Stomach (tissue), 8 donors: ENCODE measurements at regions not wholly inside any gene's neighbourhood (a gene's known extent, or its start where the extent isn't known, plus 50 kb on each side); places are given as distances from the start of the nearest gene placed in this dataset.

Experiments
- DNase-seq, 2 donors: peaks; one replicate each; pipeline versions ENCODE4 v3.0.0 to v3.0.0-alpha.2; 2013 to 2019
- H3K27ac ChIP-seq, 5 donors: fragments of 200-600 bp in 4 of 5; sonication (generic) in 4 of 5; one replicate each; pipeline ENCODE4 v1.5.1; 2013 to 2019; ENCODE audit warnings: mild to moderate bottlenecking in 1 of 5, moderate library complexity in 1 of 5
- H3K27me3 ChIP-seq, 3 donors: fragments of 200-600 bp; sonication (generic); one replicate each; pipeline ENCODE4 v1.5.1; 2017 to 2019; ENCODE audit warnings: mixed run types in 1 of 3
- H3K36me3 ChIP-seq, 4 donors: fragments of 200-600 bp; sonication (generic); 1 replicate in 3 of 4; 2 replicates in 1 of 4; pipeline ENCODE4 v1.5.1; 2016 to 2019
- H3K4me1 ChIP-seq, 4 donors: fragments of 200-600 bp; sonication (generic); one replicate each; pipeline ENCODE4 v1.5.1; 2016 to 2019
- H3K4me3 ChIP-seq, 4 donors: fragments of 200-600 bp; sonication (generic) in 3 of 4; one replicate each; pipeline ENCODE4 v1.5.1; 2016 to 2019; ENCODE audit warnings: mild to moderate bottlenecking in 1 of 4
- H3K9me3 ChIP-seq, 4 donors: fragments of 200-600 bp; sonication (generic); one replicate each; pipeline ENCODE4 v1.5.1; 2016 to 2019
- CTCF ChIP-seq, 7 experiments: fragments of 450-650 bp in 4 of 7; fragments of 200-600 bp in 3 of 7; sonication (generic) in 3 of 7; IDR thresholded peaks; one replicate each; pipeline ENCODE4 v1.5.1; 2016 to 2019; ENCODE audit warnings: antibody characterized with exemption in 7 of 7, control low read depth in 2 of 7, mild to moderate bottlenecking in 1 of 7
- EP300 ChIP-seq: sonication (generic); formaldehyde crosslinking; IDR thresholded peaks from one replicate; pipeline ENCODE4 v1.6.1; 2017; ENCODE audit warnings: antibody characterized with exemption
- POLR2A ChIP-seq, 4 donors: fragments of 450-650 bp; IDR thresholded peaks; one replicate each; pipeline ENCODE4 v1.6.1; 2016; ENCODE audit warnings: antibody characterized with exemption in 4 of 4, control low read depth in 2 of 4, mild to moderate bottlenecking in 1 of 4, moderate library complexity in 1 of 4
- POLR2AphosphoS5 ChIP-seq, 3 donors: sonication (generic); formaldehyde crosslinking; IDR thresholded peaks; one replicate each; pipeline ENCODE4 v1.6.1; 2016; ENCODE audit warnings: antibody characterized with exemption in 3 of 3
- WGBS, 5 donors: extraction: QIAGEN DNeasy Blood & Tissue Kit in 3 of 5; methylation state at CpG; one replicate each; pipeline versions ENCODE4 v1.1.5 to v1.1.7; 2013 to 2018; 5-methylcytosine and 5-hydroxymethylcytosine counted together
- intact Hi-C: fragments of 100-400 bp; cut with DNase I; formaldehyde crosslinking; loops from one replicate; pipeline ENCODE4 v1.15.1; 2023; ENCODE audit warnings: low total_unique reads
- donor health status: healthy with polysubstance abuse.
- donor health status: Bipolar disorder and iron deficiency.
- donor health status: healthy.

GRCh38 chr4:186810613-186811150 is 87.0 kb upstream of the FAT1 start:
- 53 to 74% (median 73%) methylated on average over 3 of the region's 3 CpGs for WGBS, 5 donors
- DNase-seq: no peak
- Histone ChIP-seq H3K4me3 (no peak overlapping the region), H3K9me3 (peaks cover 0 to 7% (median 0%) of the 10 kb centered on the region in 4 donors), H3K27ac (no peak overlapping the region), H3K27me3 (no peaks in the 10 kb centered on the region), H3K4me1 (no peaks in the 10 kb centered on the region), H3K36me3 (no peaks in the 10 kb centered on the region)
- TF ChIP-seq POLR2A (IDR thresholded peaks at IDR 0.05) (no peak), POLR2AphosphoS5 (IDR thresholded peaks at IDR 0.05) (no peak), CTCF (IDR thresholded peaks at IDR 0.05) (no peak), EP300 (no peak)
- intact Hi-C loops: no loop called here

- DNase-seq: no peak
- Histone ChIP-seq H3K4me1 (no peaks in the 10 kb centered on the region), H3K27me3 (no peaks in the 10 kb centered on the region), H3K4me3 (no peak overlapping the region), H3K27ac (no peak overlapping the region), H3K36me3 (no peaks in the 10 kb centered on the region), H3K9me3 (peaks cover 0 to 7% (median 0%) of the 10 kb centered on the region in 4 donors)
- intact Hi-C loops: no loop called here
- TF ChIP-seq POLR2AphosphoS5 (IDR thresholded peaks at IDR 0.05) (no peak), EP300 (no peak), POLR2A (IDR thresholded peaks at IDR 0.05) (no peak), CTCF (IDR thresholded peaks at IDR 0.05) (no peak)
Observed at GRCh38 chr4:186812592-186812991, 88.9 kb upstream of the FAT1 start.

- H3K4me1 ChIP-seq: no peaks in the 10 kb centered on the region
- H3K36me3 ChIP-seq: no peaks in the 10 kb centered on the region
- intact Hi-C loops: no loop called here
- DNase-seq: no peak
- no peaks in the 10 kb centered on the region for H3K27me3 ChIP-seq
- H3K27ac ChIP-seq: no peak overlapping the region
- no peak overlapping the region for H3K4me3 ChIP-seq
- peaks cover 0 to 7% (median 0%) of the 10 kb centered on the region in 4 donors for H3K9me3 ChIP-seq
- TF ChIP-seq CTCF (IDR thresholded peaks at IDR 0.05) (no peak), EP300 (no peak)
- WGBS, 5 donors: 84 to 90% (median 87%) methylated on average over 3 of the region's 3 CpGs
Observed at GRCh38 chr4:186813377-186814068, 89.9 kb upstream of the FAT1 start.

GRCh38 chr4:186814535-186815070 is 90.9 kb upstream of the FAT1 start:
- H3K27ac ChIP-seq: no peak overlapping the region
- WGBS, 5 donors: 39 to 45% (median 43%) methylated on average over 2 of the region's 2 CpGs
- H3K4me3 ChIP-seq: no peak overlapping the region
- H3K9me3 ChIP-seq: peaks cover 0 to 7% (median 0%) of the 10 kb centered on the region in 4 donors
- intact Hi-C loops: no loop called here
- no peak for DNase-seq
- H3K4me1 ChIP-seq: no peaks in the 10 kb centered on the region
- TF ChIP-seq POLR2AphosphoS5 (IDR thresholded peaks at IDR 0.05) (no peak), EP300 (no peak), POLR2A (IDR thresholded peaks at IDR 0.05) (no peak), CTCF (IDR thresholded peaks at IDR 0.05) (no peak)
- no peaks in the 10 kb centered on the region for H3K36me3 ChIP-seq
- no peaks in the 10 kb centered on the region for H3K27me3 ChIP-seq
